ENCODE measurements at regions not wholly inside any gene's neighbourhood (a gene's known extent, or its start where the extent isn't known, plus 50 kb on each side); places are given as distances from the start of the nearest gene placed in this dataset.
"Not testable (repeated sequence)": the region's sequence is repeated elsewhere in the genome, so short reads cannot be mapped to it uniquely, and the experiment has no call there.

- Histone ChIP-seq H3K27me3 (peaks cover 3% of the 10 kb centered on the region), H3K4me3 (no peak overlapping the region), H3K27ac (no peak overlapping the region), H3K4me1 (replicated peaks in 1 of 2) (no peaks in the 10 kb centered on the region), H3K36me3 (replicated peaks in 1 of 2) (no peaks in the 10 kb centered on the region), H3K9me3 (replicated peaks in 1 of 3) (no peaks in the 10 kb centered on the region)
- no peak for DNase-seq
- no peak for TF ChIP-seq CTCF (IDR thresholded peaks at IDR 0.05)
- intact Hi-C loops (cut with DNase I): no loop called here
- WGBS, 4 donors: 50 to 67% (median 60%) methylated on average over 5 of the region's 5 CpGs
These were observed 107.4 kb upstream of the FOXB1 start for GRCh38 chr15:59896663-59897074.

- TF ChIP-seq POLR2A (IDR thresholded peaks at IDR 0.05): no peak
- TF ChIP-seq CTCF (IDR thresholded peaks at IDR 0.05): no peak
- intact Hi-C loops (cut with DNase I): no loop called here
- 50 to 60% (median 55%) methylated on average over 1 of the region's 1 CpG for WGBS, 4 donors
- Histone ChIP-seq H3K4me1 (replicated peaks in 1 of 2) (no peaks in the 10 kb centered on the region), H3K27ac (no peak overlapping the region), H3K4me3 (no peak overlapping the region), H3K36me3 (replicated peaks in 1 of 2) (no peaks in the 10 kb centered on the region), H3K9me3 (replicated peaks in 1 of 3) (no peaks in the 10 kb centered on the region), H3K27me3 (no peaks in the 10 kb centered on the region)
- no peak for DNase-seq
These were observed 109.3 kb upstream of the FOXB1 start for GRCh38 chr15:59894835-59895234.

GRCh38 chr15:59892985-59893384, 111.1 kb upstream of the FOXB1 start:
- no peaks in the 10 kb centered on the region for H3K9me3 ChIP-seq (replicated peaks in 1 of 3)
- intact Hi-C loops (cut with DNase I): no loop called here

GRCh38 chr15:59887870-59888269, 116.2 kb upstream of the FOXB1 start:
- H3K4me3 ChIP-seq; DNase-seq; H3K36me3 ChIP-seq (replicated peaks in 1 of 2); intact Hi-C loops (cut with DNase I); H3K27me3 ChIP-seq; H3K4me1 ChIP-seq (replicated peaks in 1 of 2); H3K27ac ChIP-seq; H3K9me3 ChIP-seq (replicated peaks in 1 of 3): not testable (repeated sequence)
- 27 to 100% (median 78%) methylated on average over 1 of the region's 1 CpG for WGBS, 4 donors

More at GRCh38 chr15:59892985-59893384, 111.1 kb upstream of the FOXB1 start:
- H3K36me3 ChIP-seq (replicated peaks in 1 of 2): no peaks in the 10 kb centered on the region
- H3K27me3 ChIP-seq: no peaks in the 10 kb centered on the region
- 23 to 38% (median 31%) methylated on average over 1 of the region's 1 CpG for WGBS, 4 donors
- H3K4me3 ChIP-seq: no peak overlapping the region
- no peak overlapping the region for H3K27ac ChIP-seq
- no peak for DNase-seq
- no peaks in the 10 kb centered on the region for H3K4me1 ChIP-seq (replicated peaks in 1 of 2)
- TF ChIP-seq CTCF (IDR thresholded peaks at IDR 0.05): no peak

- Histone ChIP-seq H3K9me3 (replicated peaks in 1 of 3) (no peaks in the 10 kb centered on the region), H3K27ac (no peak overlapping the region), H3K36me3 (replicated peaks in 1 of 2) (no peaks in the 10 kb centered on the region), H3K4me1 (replicated peaks in 1 of 2) (no peaks in the 10 kb centered on the region), H3K27me3 (peaks cover 7% of the 10 kb centered on the region), H3K4me3 (no peak overlapping the region)
- no peak for DNase-seq
- WGBS, 4 donors: 58 to 76% (median 67%) methylated on average over 4 of the region's 4 CpGs
- no peak for TF ChIP-seq POLR2A (IDR thresholded peaks at IDR 0.05)
- no peak for TF ChIP-seq CTCF (IDR thresholded peaks at IDR 0.05)
- intact Hi-C loops (cut with DNase I): no loop called here
These were observed 116.9 kb upstream of the FOXB1 start for GRCh38 chr15:59887211-59887610.

All from adrenal gland (tissue), 9 donors.